ENCODE measurements at regions not wholly inside any gene's neighbourhood (a gene's known extent, or its start where the extent isn't known, plus 50 kb on each side); places are given as distances from the start of the nearest gene placed in this dataset.

DNA sequence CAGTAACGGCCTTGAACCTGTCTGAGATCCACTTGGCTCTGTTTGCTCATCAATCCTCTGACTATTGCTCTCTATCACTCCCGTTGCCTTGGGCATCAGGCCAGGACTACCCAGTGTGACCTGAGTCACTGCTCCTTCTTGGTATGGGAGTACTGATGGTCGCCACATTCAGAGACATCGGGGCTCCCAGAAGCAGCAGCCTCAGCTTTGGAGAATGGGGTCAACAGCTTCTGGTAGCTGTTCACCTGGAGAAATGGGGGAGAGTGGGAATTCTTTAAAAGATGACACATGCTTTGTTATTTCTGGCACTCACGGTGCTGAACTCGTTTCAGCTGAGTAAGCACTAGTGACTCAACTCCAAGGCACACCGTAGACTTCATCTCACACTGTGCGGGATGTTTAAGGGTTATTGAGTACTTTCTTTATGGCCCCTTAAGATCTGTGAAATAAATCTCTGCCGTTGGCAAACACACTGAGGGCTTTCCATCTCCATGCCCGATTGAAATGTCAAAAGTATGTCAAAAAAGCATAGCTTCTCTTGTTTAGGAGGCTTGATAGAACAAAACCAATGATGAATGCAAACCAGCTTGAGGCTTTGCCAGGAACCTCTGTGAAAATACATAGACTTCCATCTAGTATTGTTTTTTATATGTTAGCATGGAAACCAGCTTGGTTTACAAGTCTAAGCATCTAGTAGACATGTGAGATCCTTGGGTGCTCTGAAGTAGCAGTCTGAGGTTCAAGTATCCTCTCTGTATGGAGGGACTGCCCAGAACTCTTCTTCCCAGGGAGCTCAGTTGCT is 333.1 kb downstream of the CXCL12 start:
- Histone ChIP-seq H3K27me3 (ENCODE audit: insufficient read depth, low read length, poor library complexity, severe bottlenecking) (no peaks in the 10 kb centered on the region), H3K4me2 (ENCODE audit: low read depth, low read length, poor library complexity, severe bottlenecking) (no peak overlapping the region), H3K9me3 (ENCODE audit: insufficient read depth, low read depth, low read length) (no peaks in the 10 kb centered on the region; the same call in 1 of the 2 replicates), H3K9ac (ENCODE audit: low read depth, low read length, poor library complexity, severe bottlenecking) (no peak overlapping the region), H3K9me2 (replicated peaks; ENCODE audit: low read depth, low read length) (no peaks in the 10 kb centered on the region), H2AFZ (ENCODE audit: low read length) (no peak overlapping the region), H4K20me1 (ENCODE audit: insufficient read depth, low read length, poor library complexity, severe bottlenecking) (no peaks in the 10 kb centered on the region), H3K36me3 (ENCODE audit: insufficient read depth, low read length) (no peaks in the 10 kb centered on the region), H3K79me2 (ENCODE audit: insufficient read depth, low read length) (no peaks in the 10 kb centered on the region), H3K4me1 (ENCODE audit: insufficient read depth, low read length, poor library complexity, severe bottlenecking) (no peaks in the 10 kb centered on the region), H3K4me3 (ENCODE audit: low read length, poor library complexity, severe bottlenecking) (no peak overlapping the region), H3F3A (ENCODE audit: low read depth) (no peaks in the 10 kb centered on the region)
- no peak for TF ChIP-seq CTCF (conservative IDR thresholded peaks at IDR 0.05; ENCODE audit: low read length)
- no peak for TF ChIP-seq EZH2phosphoT487 (IDR thresholded peaks at IDR 0.05; ENCODE audit: borderline replicate concordance)

DNA sequence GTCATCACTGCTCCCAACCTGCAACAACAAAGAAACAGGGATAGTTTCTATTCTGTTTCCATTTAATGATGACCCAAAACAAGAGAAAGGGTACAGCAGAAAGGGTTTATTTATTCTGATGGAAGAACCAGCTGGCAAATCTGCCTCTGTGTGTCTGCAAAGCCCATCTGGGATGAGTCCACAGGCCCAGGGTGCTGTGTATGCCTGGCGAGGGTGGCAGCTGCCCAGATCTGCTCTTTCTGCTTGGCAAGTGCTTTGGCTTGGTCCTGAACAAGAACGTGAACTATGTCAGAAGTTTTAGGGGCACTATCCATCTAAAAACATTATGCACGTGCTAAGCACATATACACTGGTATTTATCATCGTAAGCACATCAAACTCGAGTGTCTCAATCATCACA is 333.8 kb downstream of the CXCL12 start:
- Histone ChIP-seq H3K4me2 (ENCODE audit: low read depth, low read length, poor library complexity, severe bottlenecking) (no peak overlapping the region), H3K9ac (ENCODE audit: low read depth, low read length, poor library complexity, severe bottlenecking) (no peak overlapping the region), H3K4me3 (ENCODE audit: low read length, poor library complexity, severe bottlenecking) (no peak overlapping the region), H3F3A (ENCODE audit: low read depth) (no peaks in the 10 kb centered on the region), H4K20me1 (ENCODE audit: insufficient read depth, low read length, poor library complexity, severe bottlenecking) (no peaks in the 10 kb centered on the region), H3K9me3 (ENCODE audit: insufficient read depth, low read depth, low read length) (no peaks in the 10 kb centered on the region; the same call in 1 of the 2 replicates), H3K9me2 (replicated peaks; ENCODE audit: low read depth, low read length) (no peaks in the 10 kb centered on the region), H3K79me2 (ENCODE audit: insufficient read depth, low read length) (no peaks in the 10 kb centered on the region), H3K4me1 (ENCODE audit: insufficient read depth, low read length, poor library complexity, severe bottlenecking) (no peaks in the 10 kb centered on the region), H3K27me3 (ENCODE audit: insufficient read depth, low read length, poor library complexity, severe bottlenecking) (no peaks in the 10 kb centered on the region), H3K36me3 (ENCODE audit: insufficient read depth, low read length) (no peaks in the 10 kb centered on the region), H2AFZ (ENCODE audit: low read length) (no peak overlapping the region)
- TF ChIP-seq EZH2phosphoT487 (IDR thresholded peaks at IDR 0.05; ENCODE audit: borderline replicate concordance) (no peak), CTCF (conservative IDR thresholded peaks at IDR 0.05; ENCODE audit: low read length) (no peak)

DNA sequence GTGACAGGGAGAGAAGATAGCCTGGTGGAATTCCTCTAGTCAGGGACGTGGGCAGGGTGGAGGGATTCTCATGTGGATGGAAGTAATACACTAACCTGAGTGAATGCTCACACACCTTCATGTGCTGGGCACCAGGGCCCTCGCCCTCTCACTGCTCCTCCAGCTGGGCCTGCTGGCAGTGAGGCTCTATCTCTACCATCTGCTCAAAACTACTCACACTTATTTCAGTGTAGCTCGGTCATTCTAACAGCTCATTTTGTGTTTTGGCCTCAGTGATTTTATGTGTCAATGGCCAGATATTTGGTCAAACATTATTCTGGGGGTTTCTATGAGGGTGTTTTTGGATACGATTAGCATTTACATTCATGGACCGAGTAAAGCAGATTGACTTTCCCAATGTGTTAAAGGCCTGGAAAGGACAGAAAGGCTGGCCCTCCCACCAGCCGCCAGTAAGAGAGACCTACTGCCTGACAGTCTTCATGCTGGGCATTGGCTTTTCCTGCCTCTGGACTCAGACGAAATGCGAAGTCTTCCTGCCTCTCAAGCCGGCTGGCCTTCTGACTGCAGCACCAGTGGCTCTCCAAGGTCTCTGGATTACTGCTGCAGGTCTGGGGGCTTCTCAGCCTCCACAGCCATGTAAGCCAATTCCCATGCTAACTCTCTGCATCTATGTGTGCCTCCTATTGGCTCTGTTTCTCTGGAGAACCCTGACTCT is 335.4 kb downstream of the CXCL12 start:
- H4K20me1 ChIP-seq (ENCODE audit: insufficient read depth, low read length, poor library complexity, severe bottlenecking), result no peaks in the 10 kb centered on the region
- TF ChIP-seq EZH2phosphoT487 (IDR thresholded peaks at IDR 0.05; ENCODE audit: borderline replicate concordance) (no peak), CTCF (conservative IDR thresholded peaks at IDR 0.05; ENCODE audit: low read length) (no peak)
- no peaks in the 10 kb centered on the region for H3K79me2 ChIP-seq (ENCODE audit: insufficient read depth, low read length)
- no peaks in the 10 kb centered on the region for H3K27me3 ChIP-seq (ENCODE audit: insufficient read depth, low read length, poor library complexity, severe bottlenecking)
- H3K36me3 ChIP-seq (ENCODE audit: insufficient read depth, low read length), result no peaks in the 10 kb centered on the region
- H3K4me1 ChIP-seq (ENCODE audit: insufficient read depth, low read length, poor library complexity, severe bottlenecking), result no peaks in the 10 kb centered on the region
- H3K9me3 ChIP-seq (ENCODE audit: insufficient read depth, low read depth, low read length), result no peaks in the 10 kb centered on the region; the same call in 1 of the 2 replicates
- no peak overlapping the region for H3K4me2 ChIP-seq (ENCODE audit: low read depth, low read length, poor library complexity, severe bottlenecking)
- H3K9ac ChIP-seq (ENCODE audit: low read depth, low read length, poor library complexity, severe bottlenecking), result no peak overlapping the region
- H3F3A ChIP-seq (ENCODE audit: low read depth), result no peaks in the 10 kb centered on the region
- H3K4me3 ChIP-seq (ENCODE audit: low read length, poor library complexity, severe bottlenecking), result no peak overlapping the region
- no peaks in the 10 kb centered on the region for H3K9me2 ChIP-seq (replicated peaks; ENCODE audit: low read depth, low read length)
- H2AFZ ChIP-seq (ENCODE audit: low read length), result no peak overlapping the region
